KMS-11 (cell line): ENCODE measurements at regions not wholly inside any gene's neighbourhood (a gene's known extent, or its start where the extent isn't known, plus 50 kb on each side); places are given as distances from the start of the nearest gene placed in this dataset.

Experiments used
- H2AFZ ChIP-seq: fragments of 200-600 bp; sonication (generic); 2 replicates; pipeline ENCODE4 v1.6.1; 2016; ENCODE audit warnings: antibody characterized with exemption, mixed run types, low read depth
- H3K27ac ChIP-seq: fragments of 200-600 bp; sonication (generic); 2 replicates; pipeline ENCODE4 v1.6.1; 2016; ENCODE audit warnings: mild to moderate bottlenecking, mixed run types
- H3K27me3 ChIP-seq: fragments of 200-600 bp; sonication (generic); 2 replicates; pipeline ENCODE4 v1.6.1; 2017; ENCODE audit warnings: mild to moderate bottlenecking, low read depth, mixed run types, moderate library complexity; ENCODE audit not compliant: insufficient read depth
- H3K36me3 ChIP-seq: fragments of 200-600 bp; sonication (generic); 2 replicates; pipeline ENCODE4 v1.6.1; 2017; ENCODE audit warnings: mild to moderate bottlenecking, mixed run types; ENCODE audit not compliant: insufficient read depth
- H3K4me1 ChIP-seq: fragments of 200-600 bp; sonication (generic); 2 replicates; pipeline ENCODE4 v1.6.1; 2016; ENCODE audit warnings: mild to moderate bottlenecking, low read depth, mixed run types; ENCODE audit not compliant: poor library complexity, severe bottlenecking
- H3K4me2 ChIP-seq: fragments of 200-600 bp; sonication (generic); 2 replicates; pipeline ENCODE4 v1.7.0; 2016; ENCODE audit warnings: mild to moderate bottlenecking, mixed run types
- H3K4me3 ChIP-seq: fragments of 200-600 bp; sonication (generic); IDR thresholded peaks from 2 replicates; pipeline ENCODE4 v1.6.1; 2017; ENCODE audit warnings: low read depth, low read length, mixed read lengths; ENCODE audit not compliant: insufficient read depth
- H3K79me2 ChIP-seq: fragments of 200-600 bp; sonication (generic); 2 replicates; pipeline ENCODE4 v1.6.1; 2016; ENCODE audit warnings: low read depth, mixed run types; ENCODE audit not compliant: insufficient read depth
- H3K9ac ChIP-seq: fragments of 200-600 bp; sonication (generic); 2 replicates; pipeline ENCODE4 v1.6.1; 2016; ENCODE audit warnings: mild to moderate bottlenecking, mixed run types
- H4K20me1 ChIP-seq: fragments of 200-600 bp; sonication (generic); 2 replicates; pipeline ENCODE4 v1.6.1; 2016; ENCODE audit warnings: mild to moderate bottlenecking, mixed run types; ENCODE audit not compliant: insufficient read depth
- TF ChIP-seq, protein P1 (sequence below): fragments of 200-600 bp; sonication (generic); conservative IDR thresholded peaks from 2 replicates; pipeline ENCODE4 v1.6.1; 2017; ENCODE audit warnings: low read depth, mild to moderate bottlenecking, antibody characterized with exemption, low read length, moderate library complexity, mixed read lengths

DNA sequence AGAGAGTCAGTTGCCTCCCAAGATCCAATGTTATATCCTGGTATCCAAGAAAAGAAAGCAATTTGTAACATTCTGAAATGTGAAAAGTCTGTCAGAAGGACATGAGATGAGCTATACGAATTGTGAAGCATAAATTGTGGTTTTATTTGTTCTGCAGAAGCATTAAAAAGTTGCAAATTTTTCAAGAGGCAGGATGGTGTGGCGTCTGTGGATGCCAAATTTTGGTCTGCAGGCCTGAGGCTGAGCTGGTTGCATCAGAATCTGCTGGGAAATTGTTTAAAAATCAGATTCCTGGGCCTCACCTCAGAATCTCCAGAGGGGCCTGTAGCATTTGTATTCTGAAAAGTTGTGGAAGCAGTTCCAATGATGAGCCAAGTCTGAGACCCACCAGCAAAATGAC, 284.7 kb downstream of the NUAK1 start:
- Histone ChIP-seq H4K20me1 (no peaks in the 10 kb centered on the region), H3K4me2 (no peak overlapping the region), H3K9ac (no peak overlapping the region), H2AFZ (no peak overlapping the region), H3K27ac (no peak overlapping the region), H3K27me3 (no peaks in the 10 kb centered on the region), H3K36me3 (no peaks in the 10 kb centered on the region), H3K4me1 (no peaks in the 10 kb centered on the region), H3K79me2 (no peaks in the 10 kb centered on the region), H3K4me3 (no peak overlapping the region)
- TF ChIP-seq, protein P1, sequence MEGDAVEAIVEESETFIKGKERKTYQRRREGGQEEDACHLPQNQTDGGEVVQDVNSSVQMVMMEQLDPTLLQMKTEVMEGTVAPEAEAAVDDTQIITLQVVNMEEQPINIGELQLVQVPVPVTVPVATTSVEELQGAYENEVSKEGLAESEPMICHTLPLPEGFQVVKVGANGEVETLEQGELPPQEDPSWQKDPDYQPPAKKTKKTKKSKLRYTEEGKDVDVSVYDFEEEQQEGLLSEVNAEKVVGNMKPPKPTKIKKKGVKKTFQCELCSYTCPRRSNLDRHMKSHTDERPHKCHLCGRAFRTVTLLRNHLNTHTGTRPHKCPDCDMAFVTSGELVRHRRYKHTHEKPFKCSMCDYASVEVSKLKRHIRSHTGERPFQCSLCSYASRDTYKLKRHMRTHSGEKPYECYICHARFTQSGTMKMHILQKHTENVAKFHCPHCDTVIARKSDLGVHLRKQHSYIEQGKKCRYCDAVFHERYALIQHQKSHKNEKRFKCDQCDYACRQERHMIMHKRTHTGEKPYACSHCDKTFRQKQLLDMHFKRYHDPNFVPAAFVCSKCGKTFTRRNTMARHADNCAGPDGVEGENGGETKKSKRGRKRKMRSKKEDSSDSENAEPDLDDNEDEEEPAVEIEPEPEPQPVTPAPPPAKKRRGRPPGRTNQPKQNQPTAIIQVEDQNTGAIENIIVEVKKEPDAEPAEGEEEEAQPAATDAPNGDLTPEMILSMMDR, result no peak

DNA sequence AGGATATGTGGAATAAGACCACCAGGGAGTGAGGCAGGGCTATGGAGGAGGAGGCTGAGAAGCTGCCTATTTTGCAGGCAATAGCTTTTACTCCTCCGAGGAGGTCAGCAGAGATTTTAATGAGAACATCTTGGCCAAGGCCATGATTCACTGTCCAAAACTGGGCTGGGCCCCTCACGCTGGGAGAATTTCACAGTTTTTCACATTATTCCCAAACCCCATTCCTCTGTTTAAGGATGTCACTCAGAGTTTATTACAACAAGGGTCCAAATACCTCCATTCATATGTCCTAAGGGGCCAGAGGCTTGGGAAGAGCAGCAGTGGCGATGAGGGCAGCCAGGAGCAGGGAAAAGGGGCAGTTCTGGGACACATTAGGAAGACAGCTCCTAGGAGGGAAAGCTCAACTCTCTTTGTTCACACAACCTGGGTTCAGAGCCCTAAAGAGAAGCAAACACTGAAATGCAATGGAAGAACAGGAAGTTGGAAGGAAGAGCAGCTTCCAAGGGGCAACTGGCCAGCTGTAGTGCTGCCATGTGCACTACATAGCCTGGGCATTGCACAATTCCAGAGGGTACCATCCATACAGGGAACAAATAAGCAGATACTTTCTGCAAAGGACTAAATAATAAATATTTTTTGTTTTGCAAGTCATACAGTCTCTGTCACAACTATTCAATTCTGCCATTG, 283.2 kb downstream of the NUAK1 start:
- Histone ChIP-seq H3K4me1 (no peaks in the 10 kb centered on the region), H3K36me3 (no peaks in the 10 kb centered on the region), H2AFZ (no peak overlapping the region), H3K4me2 (no peak overlapping the region), H4K20me1 (no peaks in the 10 kb centered on the region), H3K79me2 (no peaks in the 10 kb centered on the region), H3K27ac (no peak overlapping the region), H3K27me3 (no peaks in the 10 kb centered on the region), H3K4me3 (no peak overlapping the region), H3K9ac (no peak overlapping the region)
- TF ChIP-seq, protein P1, result no peak

DNA sequence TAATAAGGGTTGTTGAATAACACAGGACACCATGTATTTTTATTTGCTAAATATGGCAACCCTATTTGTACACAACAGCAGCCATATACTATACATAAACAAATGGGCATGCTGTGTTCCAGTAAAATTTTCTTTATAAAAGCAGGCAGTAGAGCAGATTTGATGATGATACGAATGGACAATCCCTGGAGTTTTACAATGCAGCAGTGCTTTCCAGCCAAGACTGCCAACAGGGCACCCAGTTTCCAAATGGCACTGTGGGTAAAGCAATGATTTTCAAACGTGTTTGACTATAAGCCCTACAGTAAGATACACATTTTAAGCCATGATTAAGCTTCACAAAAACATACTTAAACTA, 282.7 kb downstream of the NUAK1 start:
- no peaks in the 10 kb centered on the region for H3K79me2 ChIP-seq

DNA sequence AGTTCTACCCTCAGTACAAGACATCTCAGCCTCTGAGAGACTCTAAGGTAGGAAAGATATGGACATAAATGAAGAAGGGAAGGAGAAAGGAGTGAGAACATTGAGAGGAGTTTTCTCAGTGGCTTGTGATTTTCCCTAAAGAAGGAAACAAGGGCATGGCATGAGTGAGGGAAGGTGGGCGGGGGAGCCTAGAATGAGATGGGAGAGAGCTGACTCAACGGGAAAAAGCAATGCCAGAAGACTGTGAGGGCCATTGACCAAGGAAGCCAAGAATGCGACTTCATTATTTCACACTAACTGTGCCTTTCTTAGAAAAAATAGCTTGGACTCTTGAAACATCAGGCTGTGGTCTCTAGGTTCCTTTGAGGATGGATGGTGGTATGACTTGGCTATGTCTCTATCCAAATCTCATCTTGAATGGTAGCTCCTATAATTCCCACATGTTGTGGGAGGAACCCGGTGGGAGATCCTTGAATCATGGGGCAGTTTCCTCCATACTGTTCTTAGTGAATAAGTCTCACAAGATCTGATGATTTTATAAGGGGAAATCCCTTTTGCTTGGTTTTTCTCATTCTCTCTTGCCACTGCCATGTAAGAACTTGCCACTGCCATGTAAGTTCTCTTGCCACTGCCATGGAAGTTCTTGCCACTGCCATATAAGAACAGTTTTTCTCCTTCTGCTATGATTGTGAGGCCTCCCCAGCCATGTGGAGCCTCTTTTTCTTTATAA, 279.6 kb downstream of the NUAK1 start:
- Histone ChIP-seq H3K27me3 (no peaks in the 10 kb centered on the region), H3K4me1 (no peaks in the 10 kb centered on the region), H3K4me3 (no peak overlapping the region), H3K36me3 (no peaks in the 10 kb centered on the region), H3K9ac (no peak overlapping the region), H3K79me2 (no peaks in the 10 kb centered on the region), H3K4me2 (no peak overlapping the region), H4K20me1 (no peaks in the 10 kb centered on the region), H2AFZ (no peak overlapping the region), H3K27ac (no peak overlapping the region)
- TF ChIP-seq, protein P1, result no peak

More for the DNA sequence above, 282.7 kb downstream of the NUAK1 start:
- no peak overlapping the region for H3K27ac ChIP-seq
- H3K4me2 ChIP-seq, result no peak overlapping the region
- TF ChIP-seq, protein P1, result no peak
- no peak overlapping the region for H3K4me3 ChIP-seq
- H3K27me3 ChIP-seq, result no peaks in the 10 kb centered on the region
- no peaks in the 10 kb centered on the region for H3K36me3 ChIP-seq
- H4K20me1 ChIP-seq, result no peaks in the 10 kb centered on the region
- H3K4me1 ChIP-seq, result no peaks in the 10 kb centered on the region
- no peak overlapping the region for H3K9ac ChIP-seq
- no peak overlapping the region for H2AFZ ChIP-seq
